ENCODE measurements at regions not wholly inside any gene's neighbourhood (a gene's known extent, or its start where the extent isn't known, plus 50 kb on each side); places are given as distances from the start of the nearest gene placed in this dataset.

GRCh38 chr12:77124767-77125166 lies 59.4 kb upstream of the E2F7 start:
- no peak for TF ChIP-seq NFIC (IDR thresholded peaks at IDR 0.05; ENCODE audit: borderline replicate concordance)
- no peak for TF ChIP-seq CTCF (IDR thresholded peaks at IDR 0.05)
- no peak for TF ChIP-seq RAD21 (IDR thresholded peaks at IDR 0.05; ENCODE audit: low read length)
- no peak for TF ChIP-seq CHD2 (IDR thresholded peaks at IDR 0.05; ENCODE audit: low read length, partially characterized antibody)
- TF ChIP-seq SIN3A (IDR thresholded peaks at IDR 0.05; ENCODE audit: borderline replicate concordance, low read depth, low read length): no peak
- TF ChIP-seq EP300 (IDR thresholded peaks at IDR 0.05; ENCODE audit: borderline replicate concordance in 1 of 2, low read depth in 1 of 2, low read length in 1 of 2): no peak
- TF ChIP-seq REST (IDR thresholded peaks at IDR 0.05; ENCODE audit: low read depth, low read length): no peak
- no peak for TF ChIP-seq GABPA (IDR thresholded peaks at IDR 0.05; ENCODE audit: low read depth)
- no peak for TF ChIP-seq TAF1 (IDR thresholded peaks at IDR 0.05; ENCODE audit: borderline replicate concordance, low read depth, low read length)
- no peak for TF ChIP-seq RFX5 (IDR thresholded peaks at IDR 0.05; ENCODE audit: low read length)
